Uterus (tissue), 2 donors: ENCODE measurements at regions not wholly inside any gene's neighbourhood (a gene's known extent, or its start where the extent isn't known, plus 50 kb on each side); places are given as distances from the start of the nearest gene placed in this dataset.

Source experiments
- CTCF ChIP-seq, 4 experiments: fragments of 200-600 bp in 2 of 4; fragments of 450-650 bp in 2 of 4; sonication (generic) in 2 of 4; IDR thresholded peaks; one replicate each; pipeline ENCODE4 v1.5.1; 2016 to 2019; ENCODE audit warnings: antibody characterized with exemption in 4 of 4, mild to moderate bottlenecking in 2 of 4, moderate library complexity in 1 of 4
- POLR2A ChIP-seq, 2 donors: fragments of 450-650 bp; IDR thresholded peaks; one replicate each; pipeline ENCODE4 v1.6.1; 2016; ENCODE audit warnings: antibody characterized with exemption in 2 of 2, mild to moderate bottlenecking in 1 of 2, moderate library complexity in 1 of 2

- TF ChIP-seq CTCF (IDR thresholded peaks at IDR 0.05) (no peak), POLR2A (IDR thresholded peaks at IDR 0.05) (no peak)
These were observed 1114.5 kb upstream of the LCORL start for GRCh38 chr4:19135895-19136633.
